HepG2 (cell line): ENCODE measurements at regions not wholly inside any gene's neighbourhood (a gene's known extent, or its start where the extent isn't known, plus 50 kb on each side); places are given as distances from the start of the nearest gene placed in this dataset.

Source experiments
- ATAC-seq: fragments of 200-7000 bp; cut with Tn5 transposase; 3 replicates; pipeline ENCODE4 v1.9.1; 2020; ENCODE audit warnings: mild to moderate bottlenecking, moderate library complexity
- BruUV-seq: library from RNA; stranded (reverse); fragments of 400-500 nt; replicated peaks from 2 replicates; lab custom pipeline; 2021; lab: Mats Ljungman, UMichigan
- CTCF ChIA-PET: fragments of 300-600 bp; formaldehyde crosslinking; extraction: SDS; loops from one replicate; lab custom pipeline; 2021; ENCODE audit warnings: low total read pairs, inconsistent platforms, low intra/inter-chr PET ratio; lab: Yijun Ruan, JAX
- POLR2A ChIA-PET: fragments of 350-600 bp; sonication (Branson Sonifier 250); formaldehyde crosslinking; loops from one replicate; lab custom pipeline; 2020; ENCODE audit warnings: antibody characterized with exemption, inconsistent platforms; lab: Yijun Ruan, JAX
- DNase-seq: peaks from one replicate; pipeline ENCODE4 v3.0.0-alpha.2; 2015; ENCODE audit warnings: low spot score
- FAIRE-seq: peaks from 3 replicates; lab custom pipeline; 2011; peaks lifted over from hg19 to GRCh38; lab: Jason Lieb, UNC
- H2AFZ ChIP-seq: one replicate; pipeline ENCODE4 v1.6.1; 2011; ENCODE audit warnings: low read length, inconsistent platforms
- H3K27ac ChIP-seq: fragments of 300-600 bp; 3 replicates; pipeline ENCODE4 v1.8.0; 2011; ENCODE audit warnings: mixed run types, mild to moderate bottlenecking, mixed read lengths, low read length, inconsistent platforms; ENCODE audit not compliant: insufficient read depth; ENCODE audit errors: extremely low read length
- H3K27me3 ChIP-seq, 2 experiments: fragments of 200-600 bp in 1 of 2; 2 replicates in 1 of 2; 3 replicates in 1 of 2; pipeline versions ENCODE4 v1.6.0 to v1.8.0; 2011; ENCODE audit warnings: low read length in 2 of 2, mild to moderate bottlenecking in 2 of 2, moderate library complexity in 2 of 2, inconsistent platforms in 1 of 2; ENCODE audit not compliant: insufficient read depth in 2 of 2, control insufficient read depth in 1 of 2
- H3K36me3 ChIP-seq, 2 experiments: fragments of 200-600 bp in 1 of 2; replicated peaks in 1 of 2; 2 replicates in 1 of 2; 3 replicates in 1 of 2; pipeline versions ENCODE4 v1.5.1 to v1.8.0; 2011; ENCODE audit warnings: low read length in 2 of 2, inconsistent platforms in 1 of 2; ENCODE audit not compliant: insufficient read depth in 2 of 2, control insufficient read depth in 1 of 2
- H3K4me1 ChIP-seq: 2 replicates; pipeline ENCODE4 v1.5.1; 2012; ENCODE audit warnings: low read length, inconsistent platforms; ENCODE audit not compliant: insufficient read depth
- H3K4me2 ChIP-seq: 2 replicates; pipeline ENCODE4 v1.6.0; 2011; ENCODE audit warnings: low read depth, low read length, inconsistent platforms
- H3K4me3 ChIP-seq, 3 experiments: fragments of 200-600 bp in 1 of 3; sonication (generic), shearing (Covaris generic) in 1 of 3; replicated peaks in 1 of 3; 2 replicates each; pipeline ENCODE4 v1.5.1; 2011 to 2016; ENCODE audit warnings: low read length in 3 of 3, inconsistent platforms in 2 of 3, low read depth in 2 of 3, mild to moderate bottlenecking in 2 of 3, control low read depth in 1 of 3, mixed read lengths in 1 of 3; ENCODE audit not compliant: insufficient read depth in 1 of 3
- H3K79me2 ChIP-seq: one replicate; pipeline ENCODE4 v1.6.1; 2011; ENCODE audit warnings: low read length, inconsistent platforms; ENCODE audit not compliant: insufficient read depth
- H3K9ac ChIP-seq: 2 replicates; pipeline ENCODE4 v1.6.0; 2011; ENCODE audit warnings: mild to moderate bottlenecking, low read depth, low read length, inconsistent platforms; ENCODE audit not compliant: insufficient read depth
- H3K9me3 ChIP-seq: 2 replicates; pipeline ENCODE4 v1.5.1; 2012; ENCODE audit warnings: mild to moderate bottlenecking, low read length
- H4K20me1 ChIP-seq: 2 replicates; pipeline ENCODE4 v1.6.0; 2011; ENCODE audit warnings: inconsistent platforms, mild to moderate bottlenecking, low read length, moderate library complexity; ENCODE audit not compliant: insufficient read depth
- ARHGAP35 ChIP-seq: sonication (generic); formaldehyde crosslinking; IDR thresholded peaks from 2 replicates; pipeline ENCODE4 v1.9.0; 2022; ENCODE audit warnings: mild to moderate bottlenecking, inconsistent platforms, moderate library complexity, missing genetic modification reagents, borderline replicate concordance
- ARNT2 ChIP-seq: sonication (generic); formaldehyde crosslinking; IDR thresholded peaks from 2 replicates; pipeline ENCODE4 v1.8.0; 2022; ENCODE audit warnings: mild to moderate bottlenecking, low read depth, missing genetic modification reagents, moderate library complexity
- CBFB ChIP-seq: sonication (generic); formaldehyde crosslinking; IDR thresholded peaks from 2 replicates; pipeline ENCODE4 v1.4.0; 2020; ENCODE audit warnings: missing genetic modification reagents
- E2F2 ChIP-seq: sonication (generic); formaldehyde crosslinking; IDR thresholded peaks from 2 replicates; pipeline ENCODE4 v1.4.0; 2020; ENCODE audit warnings: missing genetic modification reagents, borderline replicate concordance
- HOXA3 ChIP-seq: sonication (generic); formaldehyde crosslinking; IDR thresholded peaks from 2 replicates; pipeline ENCODE4 v1.5.0; 2020; ENCODE audit warnings: missing genetic modification reagents
- LCORL ChIP-seq, 2 experiments: fragments of 450-650 bp in 1 of 2; sonication (generic) in 1 of 2; formaldehyde crosslinking in 1 of 2; IDR thresholded peaks; 2 replicates each; pipeline versions ENCODE4 v1.5.0 to v1.6.1; 2017 to 2020; ENCODE audit warnings: antibody characterized with exemption in 1 of 2, missing genetic modification reagents in 1 of 2
- RCOR2 ChIP-seq: IDR thresholded peaks from 2 replicates; pipeline ENCODE4 v1.6.1; 2016; ENCODE audit warnings: missing biosample characterization, missing genetic modification reagents
- RFX3 ChIP-seq: IDR thresholded peaks from 2 replicates; pipeline ENCODE4 v1.6.1; 2016; ENCODE audit warnings: missing biosample characterization, missing genetic modification reagents
- SIN3B ChIP-seq: fragments of 150-350 bp; IDR thresholded peaks from 2 replicates; pipeline ENCODE4 v1.6.1; 2014; ENCODE audit warnings: low read length
- ZNF205 ChIP-seq: IDR thresholded peaks from 2 replicates; pipeline ENCODE4 v1.6.1; 2018; ENCODE audit warnings: missing biosample characterization, missing genetic modification reagents
- ZNF326 ChIP-seq: sonication (generic); formaldehyde crosslinking; IDR thresholded peaks from 2 replicates; pipeline ENCODE4 v1.4.0; 2020; ENCODE audit warnings: missing genetic modification reagents, borderline replicate concordance
- ZNF639 ChIP-seq: conservative IDR thresholded peaks from 2 replicates; pipeline ENCODE4 v1.6.1; 2018; ENCODE audit warnings: missing genetic modification reagents
- ZNF839 ChIP-seq: sonication (generic); formaldehyde crosslinking; IDR thresholded peaks from 2 replicates; pipeline ENCODE4 v1.4.0; 2020; ENCODE audit warnings: missing genetic modification reagents, mild to moderate bottlenecking, borderline replicate concordance
- WGBS: methylation state at CpG from one replicate; pipeline ENCODE4 v1.1.6; 2017; ENCODE audit warnings: low lambda C conversion rate; 5-methylcytosine and 5-hydroxymethylcytosine counted together
- in situ Hi-C: cut with HindIII; loops from 2 replicates; pipeline ENCODE4 v1.10.0; 2017; ENCODE audit warnings: low pct_unique_long_range_greater_than_20kb; ENCODE audit not compliant: extremely low pct_ligation_motif_present
- intact Hi-C: fragments of 100-400 bp; cut with micrococcal nuclease; formaldehyde crosslinking; loops from one replicate; pipeline ENCODE4 v1.10.0; 2022; ENCODE audit not compliant: unreplicated experiment

GRCh38 chr2:160825433-160825832 lies 331.8 kb upstream of the RBMS1 start:
- Histone ChIP-seq H3K4me3 (no peak overlapping the region), H3K79me2 (no peaks in the 10 kb centered on the region), H3K9me3 (peaks cover 31% of the 10 kb centered on the region), H3K27me3 (no peaks in the 10 kb centered on the region), H3K9ac (no peak overlapping the region), H4K20me1 (no peaks in the 10 kb centered on the region), H3K27ac (no peak overlapping the region), H2AFZ (no peak overlapping the region), H3K36me3 (no peaks in the 10 kb centered on the region), H3K4me2 (no peak overlapping the region), H3K4me1 (no peaks in the 10 kb centered on the region)
- in situ Hi-C loops (no loop called here), intact Hi-C loops (no loop called here)
- ChIA-PET POLR2A (no interaction called here), CTCF (no interaction called here)
- WGBS, result 0% methylated on average over 1 of the region's 1 CpG
- DNase-seq (no peak), FAIRE-seq (no peak), ATAC-seq (no peak)
- TF ChIP-seq ZNF205 (no peak), LCORL (IDR thresholded peaks at IDR 0.05) (no peak), LCORL (CRISPR knock-in tag; IDR thresholded peaks at IDR 0.05) (no peak), ARNT2 (CRISPR knock-in tag) (no peak), RFX3 (CRISPR knock-in tag) (no peak), CBFB (CRISPR knock-in tag) (no peak), ARHGAP35 (CRISPR knock-in tag) (no peak), ZNF639 (CRISPR knock-in tag) (no peak), HOXA3 (CRISPR knock-in tag) (no peak), SIN3B (no peak), RCOR2 (CRISPR knock-in tag) (no peak), E2F2 (no peak), ZNF839 (CRISPR knock-in tag) (no peak), ZNF326 (CRISPR knock-in tag) (no peak)
- no TSS peak for BruUV-seq
